Chondrocyte (in vitro differentiated cells): ENCODE measurements at regions not wholly inside any gene's neighbourhood (a gene's known extent, or its start where the extent isn't known, plus 50 kb on each side); places are given as distances from the start of the nearest gene placed in this dataset.
A peak's percentile ranks its signal among the peaks of the same experiment; 100 is the strongest.
"Not testable (repeated sequence)": the region's sequence is repeated elsewhere in the genome, so short reads cannot be mapped to it uniquely, and the experiment has no call there.

Source experiments
- DNase-seq: peaks from one replicate; pipeline ENCODE4 v3.0.0; 2021; ENCODE audit warnings: mixed read lengths, low spot score
- H3K27ac Mint-ChIP-seq: one replicate; pipeline ENCODE4 v1.8.0; 2021; ENCODE audit warnings: mild to moderate bottlenecking, moderate library complexity, mixed read lengths; ENCODE audit not compliant: unreplicated experiment
- H3K27me3 Mint-ChIP-seq: 2 replicates; pipeline ENCODE4 v1.8.0; 2021; ENCODE audit warnings: low read depth, mixed read lengths
- H3K36me3 Mint-ChIP-seq: 2 replicates; pipeline ENCODE4 v1.8.0; 2021; ENCODE audit warnings: low read depth, mixed read lengths
- H3K4me1 Mint-ChIP-seq: 2 replicates; pipeline ENCODE4 v1.8.0; 2021; ENCODE audit warnings: low read depth, mild to moderate bottlenecking, mixed read lengths
- H3K4me3 Mint-ChIP-seq: one replicate; pipeline ENCODE4 v1.8.0; 2021; ENCODE audit warnings: mild to moderate bottlenecking, moderate library complexity, mixed read lengths; ENCODE audit not compliant: unreplicated experiment
- H3K9me3 Mint-ChIP-seq: 2 replicates; pipeline ENCODE4 v1.8.0; 2021; ENCODE audit warnings: low read depth, mixed read lengths
- TF ChIP-seq, protein P1 (sequence below): fragments of 200-600 bp; sonication (generic); IDR thresholded peaks from 2 replicates; pipeline ENCODE4 v1.5.0; 2021; ENCODE audit warnings: antibody characterized with exemption, mild to moderate bottlenecking, moderate library complexity

DNA sequence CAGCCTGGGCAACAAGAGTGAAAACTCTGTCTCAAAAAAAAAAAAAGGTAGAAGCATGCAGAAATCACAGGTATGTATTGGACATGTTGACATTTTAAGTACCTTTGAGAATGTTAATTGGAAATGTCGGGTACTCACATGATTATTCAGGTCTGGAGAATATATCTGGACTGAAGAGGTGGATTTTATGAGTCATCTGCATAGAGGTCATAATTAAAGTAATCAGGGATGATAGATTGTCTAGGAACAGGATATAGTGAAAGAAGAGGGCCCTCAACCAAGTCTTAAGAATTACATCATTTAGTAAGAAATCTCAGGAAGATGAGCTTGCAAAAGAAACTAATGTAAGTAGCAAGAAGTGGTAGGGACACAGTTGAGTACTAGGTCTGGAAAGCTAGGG is 212.5 kb downstream of the UTRN start:
- TF ChIP-seq, protein P1, sequence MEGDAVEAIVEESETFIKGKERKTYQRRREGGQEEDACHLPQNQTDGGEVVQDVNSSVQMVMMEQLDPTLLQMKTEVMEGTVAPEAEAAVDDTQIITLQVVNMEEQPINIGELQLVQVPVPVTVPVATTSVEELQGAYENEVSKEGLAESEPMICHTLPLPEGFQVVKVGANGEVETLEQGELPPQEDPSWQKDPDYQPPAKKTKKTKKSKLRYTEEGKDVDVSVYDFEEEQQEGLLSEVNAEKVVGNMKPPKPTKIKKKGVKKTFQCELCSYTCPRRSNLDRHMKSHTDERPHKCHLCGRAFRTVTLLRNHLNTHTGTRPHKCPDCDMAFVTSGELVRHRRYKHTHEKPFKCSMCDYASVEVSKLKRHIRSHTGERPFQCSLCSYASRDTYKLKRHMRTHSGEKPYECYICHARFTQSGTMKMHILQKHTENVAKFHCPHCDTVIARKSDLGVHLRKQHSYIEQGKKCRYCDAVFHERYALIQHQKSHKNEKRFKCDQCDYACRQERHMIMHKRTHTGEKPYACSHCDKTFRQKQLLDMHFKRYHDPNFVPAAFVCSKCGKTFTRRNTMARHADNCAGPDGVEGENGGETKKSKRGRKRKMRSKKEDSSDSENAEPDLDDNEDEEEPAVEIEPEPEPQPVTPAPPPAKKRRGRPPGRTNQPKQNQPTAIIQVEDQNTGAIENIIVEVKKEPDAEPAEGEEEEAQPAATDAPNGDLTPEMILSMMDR, result no peak
- H3K27me3 Mint-ChIP-seq, result no peaks in the 10 kb centered on the region
- peaks cover 8% of the 10 kb centered on the region for H3K4me1 Mint-ChIP-seq
- no peak overlapping the region for H3K4me3 Mint-ChIP-seq
- H3K36me3 Mint-ChIP-seq, result peaks cover 19% of the 10 kb centered on the region
- H3K9me3 Mint-ChIP-seq, result peaks cover under 1% of the 10 kb centered on the region
- no peak for DNase-seq
- no peak overlapping the region for H3K27ac Mint-ChIP-seq

DNA sequence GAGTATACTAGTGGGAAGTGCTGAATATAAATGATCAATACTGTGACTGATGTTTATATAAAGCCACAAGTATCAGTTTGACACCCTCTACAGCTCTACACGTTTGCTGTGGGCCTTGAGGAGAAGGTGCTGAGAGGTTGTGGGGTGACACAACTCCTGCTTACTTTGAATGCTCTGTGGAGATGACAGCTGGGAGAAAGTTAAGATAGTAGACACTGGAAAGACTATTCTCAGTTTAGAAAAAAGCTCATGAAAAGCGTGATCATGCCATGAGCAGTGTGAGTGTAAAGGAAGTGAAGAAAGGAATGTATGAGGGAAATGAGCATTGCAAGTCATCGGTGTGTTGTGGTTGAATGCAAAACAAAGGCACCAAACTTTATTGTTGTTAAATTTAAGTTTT is 215.8 kb downstream of the UTRN start:
- peak overlapping the region; percentile 2 for H3K27ac Mint-ChIP-seq
- TF ChIP-seq, protein P1, result no peak
- H3K4me1 Mint-ChIP-seq, result peaks cover 3% of the 10 kb centered on the region
- no peak overlapping the region for H3K4me3 Mint-ChIP-seq
- peaks cover 23% of the 10 kb centered on the region for H3K9me3 Mint-ChIP-seq
- no peaks in the 10 kb centered on the region for H3K27me3 Mint-ChIP-seq
- DNase-seq, result no peak
- H3K36me3 Mint-ChIP-seq, result peaks cover 40% of the 10 kb centered on the region

DNA sequence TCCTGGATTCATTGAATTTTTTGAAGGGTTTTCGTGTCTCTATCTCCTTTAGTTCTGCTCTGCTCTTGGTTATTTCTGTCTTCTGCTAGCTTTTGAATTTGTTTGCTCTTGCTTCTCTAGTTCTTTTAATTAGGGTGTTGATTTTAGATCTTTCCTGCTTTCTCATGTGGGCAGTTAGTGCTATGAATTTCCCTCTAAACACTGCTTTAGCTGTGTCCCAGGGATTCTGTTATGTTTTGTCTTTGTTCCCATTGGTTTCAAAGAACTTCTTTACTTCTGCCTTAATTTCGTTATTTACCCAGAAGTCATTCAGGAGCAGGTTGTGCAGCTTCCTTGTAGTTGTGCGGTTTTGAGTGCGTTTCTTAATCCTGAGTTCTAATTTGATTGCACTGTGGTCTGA is 220.1 kb downstream of the UTRN start:
- H3K9me3 Mint-ChIP-seq, result peaks cover 32% of the 10 kb centered on the region
- H3K36me3 Mint-ChIP-seq, result peaks cover 39% of the 10 kb centered on the region
- not testable (repeated sequence) for H3K27me3 Mint-ChIP-seq, H3K27ac Mint-ChIP-seq, H3K4me3 Mint-ChIP-seq, H3K4me1 Mint-ChIP-seq, DNase-seq

DNA sequence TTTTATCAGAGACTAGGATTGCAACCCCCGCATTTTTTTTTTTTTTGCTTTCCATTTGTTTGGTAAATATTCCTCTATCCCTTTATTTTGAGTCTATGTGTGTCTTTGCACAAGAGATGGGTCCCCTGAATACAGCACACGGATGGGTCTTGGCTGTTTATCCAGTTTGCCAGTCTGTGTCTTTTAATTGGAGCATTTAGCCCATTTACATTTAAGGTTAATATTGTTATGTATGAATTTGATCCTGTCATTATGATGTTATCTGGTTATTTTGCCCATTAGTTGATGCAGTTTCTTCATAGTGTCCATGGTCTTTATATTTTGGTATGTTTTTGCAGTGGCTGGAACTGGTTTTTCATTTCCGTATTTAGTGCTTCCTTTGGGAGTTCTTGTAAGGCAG is 220.9 kb downstream of the UTRN start:
- Mint-ChIP-seq H3K9me3 (peaks cover 32% of the 10 kb centered on the region), H3K36me3 (peaks cover 39% of the 10 kb centered on the region)
- not testable (repeated sequence) for DNase-seq, H3K4me3 Mint-ChIP-seq, H3K27me3 Mint-ChIP-seq, H3K4me1 Mint-ChIP-seq, H3K27ac Mint-ChIP-seq

DNA sequence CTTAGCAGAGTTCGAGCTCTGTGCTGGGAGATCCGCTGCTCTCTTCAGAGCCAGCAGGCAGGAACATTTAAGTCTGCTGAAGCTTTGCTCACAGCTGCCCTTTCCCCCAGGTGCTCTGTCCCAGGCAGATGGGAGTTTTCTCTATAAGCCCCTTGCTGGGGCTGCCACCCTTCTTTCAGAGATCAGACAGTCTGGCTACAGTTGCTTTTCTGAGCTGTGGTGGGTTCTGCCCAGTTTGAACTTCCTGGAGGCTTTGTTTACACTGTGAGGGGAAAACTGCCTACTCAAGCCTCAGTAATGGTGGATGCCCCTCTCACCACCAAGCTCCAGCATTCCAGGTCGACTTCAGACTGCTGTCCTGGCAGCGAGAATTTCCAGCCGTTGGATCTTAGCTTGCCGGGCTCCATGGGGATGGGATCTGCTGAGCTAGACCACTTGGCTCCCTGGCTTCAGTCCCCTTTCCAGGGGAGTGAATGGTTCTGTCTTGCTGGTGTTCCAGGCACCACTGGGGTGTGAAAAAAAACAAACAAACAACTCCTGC is 222.7 kb downstream of the UTRN start:
- not testable (repeated sequence) for H3K27me3 Mint-ChIP-seq, H3K27ac Mint-ChIP-seq, H3K4me1 Mint-ChIP-seq, DNase-seq, H3K4me3 Mint-ChIP-seq
- H3K9me3 Mint-ChIP-seq, result peaks cover 30% of the 10 kb centered on the region
- peaks cover 36% of the 10 kb centered on the region for H3K36me3 Mint-ChIP-seq

DNA sequence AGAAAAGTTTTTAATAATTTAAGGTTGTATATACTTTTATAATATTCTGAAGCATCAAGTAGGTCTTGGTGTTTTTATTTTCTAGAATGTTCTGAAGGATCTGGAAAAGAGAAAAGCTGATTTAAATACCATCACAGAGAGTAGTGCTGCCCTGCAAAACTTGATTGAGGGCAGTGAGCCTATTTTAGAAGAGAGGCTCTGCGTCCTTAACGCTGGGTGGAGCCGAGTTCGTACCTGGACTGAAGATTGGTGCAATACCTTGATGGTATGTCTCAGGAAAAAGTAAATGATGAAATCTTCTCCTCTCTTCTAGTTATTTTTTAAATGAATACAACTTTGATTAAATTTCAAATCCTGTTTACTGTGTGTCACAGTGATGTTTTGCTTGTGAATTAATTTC is 225.7 kb downstream of the UTRN start:
- Mint-ChIP-seq H3K4me3 (no peak overlapping the region), H3K9me3 (peaks cover 10% of the 10 kb centered on the region), H3K36me3 (peaks cover 21% of the 10 kb centered on the region), H3K27ac (no peak overlapping the region), H3K27me3 (no peaks in the 10 kb centered on the region), H3K4me1 (no peaks in the 10 kb centered on the region)
- TF ChIP-seq, protein P1, result no peak
- no peak for DNase-seq

DNA sequence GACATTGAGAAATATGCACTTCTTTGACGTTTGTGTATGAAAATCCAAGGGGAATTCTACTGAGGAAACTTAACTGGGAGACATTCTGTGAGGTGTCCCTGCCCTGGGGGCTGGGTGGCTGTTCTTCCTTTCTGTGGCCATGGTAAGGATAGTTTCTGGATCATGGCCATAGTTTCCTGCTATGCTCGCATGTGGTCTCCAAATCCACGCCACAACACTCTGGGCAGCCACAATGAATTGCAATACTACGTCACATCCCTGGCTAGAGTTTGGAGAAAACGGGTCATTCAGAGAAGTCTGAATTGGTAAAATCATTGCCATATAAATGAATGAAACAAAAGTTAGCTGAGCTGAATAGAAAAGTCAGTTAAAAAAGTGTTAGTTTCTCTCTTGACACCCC is 230.6 kb downstream of the UTRN start:
- Mint-ChIP-seq H3K27ac (no peak overlapping the region), H3K4me3 (no peak overlapping the region), H3K4me1 (peaks cover 8% of the 10 kb centered on the region), H3K36me3 (peaks cover 16% of the 10 kb centered on the region), H3K27me3 (no peaks in the 10 kb centered on the region), H3K9me3 (no peaks in the 10 kb centered on the region)
- DNase-seq, result no peak
- TF ChIP-seq, protein P1, result no peak
